ENCODE measurements at regions not wholly inside any gene's neighbourhood (a gene's known extent, or its start where the extent isn't known, plus 50 kb on each side); places are given as distances from the start of the nearest gene placed in this dataset.

GRCh38 chr6:150654608-150655007 is 54.9 kb downstream of the PLEKHG1 start (continued):
- TF ChIP-seq, protein P1, sequence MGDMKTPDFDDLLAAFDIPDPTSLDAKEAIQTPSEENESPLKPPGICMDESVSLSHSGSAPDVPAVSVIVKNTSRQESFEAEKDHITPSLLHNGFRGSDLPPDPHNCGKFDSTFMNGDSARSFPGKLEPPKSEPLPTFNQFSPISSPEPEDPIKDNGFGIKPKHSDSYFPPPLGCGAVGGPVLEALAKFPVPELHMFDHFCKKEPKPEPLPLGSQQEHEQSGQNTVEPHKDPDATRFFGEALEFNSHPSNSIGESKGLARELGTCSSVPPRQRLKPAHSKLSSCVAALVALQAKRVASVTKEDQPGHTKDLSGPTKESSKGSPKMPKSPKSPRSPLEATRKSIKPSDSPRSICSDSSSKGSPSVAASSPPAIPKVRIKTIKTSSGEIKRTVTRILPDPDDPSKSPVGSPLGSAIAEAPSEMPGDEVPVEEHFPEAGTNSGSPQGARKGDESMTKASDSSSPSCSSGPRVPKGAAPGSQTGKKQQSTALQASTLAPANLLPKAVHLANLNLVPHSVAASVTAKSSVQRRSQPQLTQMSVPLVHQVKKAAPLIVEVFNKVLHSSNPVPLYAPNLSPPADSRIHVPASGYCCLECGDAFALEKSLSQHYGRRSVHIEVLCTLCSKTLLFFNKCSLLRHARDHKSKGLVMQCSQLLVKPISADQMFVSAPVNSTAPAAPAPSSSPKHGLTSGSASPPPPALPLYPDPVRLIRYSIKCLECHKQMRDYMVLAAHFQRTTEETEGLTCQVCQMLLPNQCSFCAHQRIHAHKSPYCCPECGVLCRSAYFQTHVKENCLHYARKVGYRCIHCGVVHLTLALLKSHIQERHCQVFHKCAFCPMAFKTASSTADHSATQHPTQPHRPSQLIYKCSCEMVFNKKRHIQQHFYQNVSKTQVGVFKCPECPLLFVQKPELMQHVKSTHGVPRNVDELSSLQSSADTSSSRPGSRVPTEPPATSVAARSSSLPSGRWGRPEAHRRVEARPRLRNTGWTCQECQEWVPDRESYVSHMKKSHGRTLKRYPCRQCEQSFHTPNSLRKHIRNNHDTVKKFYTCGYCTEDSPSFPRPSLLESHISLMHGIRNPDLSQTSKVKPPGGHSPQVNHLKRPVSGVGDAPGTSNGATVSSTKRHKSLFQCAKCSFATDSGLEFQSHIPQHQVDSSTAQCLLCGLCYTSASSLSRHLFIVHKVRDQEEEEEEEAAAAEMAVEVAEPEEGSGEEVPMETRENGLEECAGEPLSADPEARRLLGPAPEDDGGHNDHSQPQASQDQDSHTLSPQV (IDR thresholded peaks at IDR 0.05): no peak
- no peak for TF ChIP-seq JUNB (IDR thresholded peaks at IDR 0.05)
- TF ChIP-seq FOXM1 (IDR thresholded peaks at IDR 0.05; ENCODE audit: low read depth, low read length): no peak

DNA sequence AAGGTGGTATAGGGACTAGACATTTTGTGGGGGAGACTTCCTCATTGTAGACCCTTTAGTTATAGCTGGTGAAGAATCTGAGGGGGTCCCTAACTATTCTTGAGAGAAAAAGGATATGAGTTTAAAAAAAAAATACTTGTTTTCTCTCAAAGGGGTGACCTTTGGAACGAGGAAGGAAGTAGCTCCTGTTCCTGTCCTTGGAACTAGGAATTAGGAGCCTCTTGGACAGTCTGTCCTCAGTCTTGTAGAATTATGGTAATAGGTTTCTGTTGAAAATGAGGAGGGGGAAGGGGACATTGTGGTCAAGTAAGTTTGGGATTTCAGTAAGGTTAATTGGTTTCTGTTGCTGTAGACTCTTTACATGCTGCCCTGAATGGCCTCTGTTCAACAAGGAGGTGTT is 56.5 kb downstream of the PLEKHG1 start:
- ATAC-seq (no peak), FAIRE-seq (no peak), DNase-seq (ENCODE audit: low read depth, low spot score) (no peak)
- no TSS peak for BruUV-seq (replicated peaks)
- CTCF ChIA-PET: no interaction called here
- RAD21 ChIA-PET (ENCODE audit: unreplicated experiment): no interaction called here
- no peaks in the 10 kb centered on the region for H3K9me3 ChIP-seq (replicated peaks; ENCODE audit: control insufficient read depth, insufficient read depth, low read length)
- no peaks in the 10 kb centered on the region for H4K20me1 ChIP-seq (ENCODE audit: control insufficient read depth, insufficient read depth)
- no peak overlapping the region for H3K9ac ChIP-seq (ENCODE audit: control insufficient read depth, insufficient read depth, low read length)
- POLR2A ChIA-PET: interaction anchor here (1.0 kb wide), 1 partner anchor 18 kb away, joined by 3 read pairs; no protein-coding TSS in a partner anchor
- no peak overlapping the region for H3K4me3 ChIP-seq
- no peaks in the 10 kb centered on the region; the same call in 1 of the 2 replicates for H3K4me1 ChIP-seq (ENCODE audit: control insufficient read depth, insufficient read depth, low read length)
- no peak overlapping the region for H3K27ac ChIP-seq (ENCODE audit: control insufficient read depth, insufficient read depth)
- H3K27me3 ChIP-seq (replicated peaks in 1 of 2; ENCODE audit: control insufficient read depth in 2 of 2, insufficient read depth in 2 of 2, low read length in 1 of 2): no peaks in the 10 kb centered on the region
- H3K4me2 ChIP-seq (ENCODE audit: control insufficient read depth, insufficient read depth): no peak overlapping the region
- H2AFZ ChIP-seq (ENCODE audit: control insufficient read depth, low read depth, low read length): no peak overlapping the region
- WGBS (ENCODE audit: insufficient coverage, insufficient replicate concordance, low lambda C conversion rate, missing lambda C conversion rate): 0% methylated on average over 1 of the region's 1 CpG
- intact Hi-C loops (cut with micrococcal nuclease; ENCODE audit: unreplicated experiment): no loop called here
- SMC1A ChIA-PET (ENCODE audit: uncharacterized antibody, unreplicated experiment): interaction anchor here (1.1 to 1.7 kb wide), 3 partner anchors 9 to 238 kb away, joined by 3 to 4 read pairs (median 4); no protein-coding TSS in a partner anchor
- H3K79me2 ChIP-seq (ENCODE audit: control insufficient read depth, insufficient read depth, low read length): no peaks in the 10 kb centered on the region
- in situ Hi-C loops (cut with MboI): no loop called here
- H3K36me3 ChIP-seq (ENCODE audit: control insufficient read depth in 2 of 2, insufficient read depth in 2 of 2, low read length in 1 of 2): no peaks in the 10 kb centered on the region
- TF ChIP-seq STAT3 (IDR thresholded peaks at IDR 0.05; ENCODE audit: low read depth, low read length) (no peak), MTA2 (IDR thresholded peaks at IDR 0.05; ENCODE audit: low read depth) (no peak), IKZF2 (IDR thresholded peaks at IDR 0.05) (no peak), DPF2 (IDR thresholded peaks at IDR 0.05) (no peak), MEF2B (IDR thresholded peaks at IDR 0.05; ENCODE audit: partially characterized antibody, poor library complexity, severe bottlenecking) (no peak), EED (IDR thresholded peaks at IDR 0.05; ENCODE audit: low read depth) (no peak), SPI1 (IDR thresholded peaks at IDR 0.05; ENCODE audit: borderline replicate concordance, insufficient read depth, low read depth, low read length) (no peak), SIN3A (IDR thresholded peaks at IDR 0.05; ENCODE audit: low read depth, low read length) (no peak)
- TF ChIP-seq, protein P1 (IDR thresholded peaks at IDR 0.05): no peak

Measured in GM12878 (cell line).